ENCODE measurements at regions not wholly inside any gene's neighbourhood (a gene's known extent, or its start where the extent isn't known, plus 50 kb on each side); places are given as distances from the start of the nearest gene placed in this dataset.

- ATAC-seq (ENCODE audit: low read depth) = peak; percentile 13; the same call in 1 of the 2 replicates
- no TSS peak for BruUV-seq (replicated peaks)
Measured at GRCh38 chr9:107176436-107177151, 106.5 kb upstream of the RAD23B start.

More at GRCh38 chr9:107176436-107177151, 106.5 kb upstream of the RAD23B start:
- TF ChIP-seq MAFK (IDR thresholded peaks at IDR 0.05; ENCODE audit: low read depth, low read length) (no peak), RAD21 (IDR thresholded peaks at IDR 0.05; ENCODE audit: low read length) (no peak), CHD1 (IDR thresholded peaks at IDR 0.05; ENCODE audit: low read depth, low read length) (no peak), MAZ (IDR thresholded peaks at IDR 0.05; ENCODE audit: borderline replicate concordance, low read depth, low read length) (no peak), USF2 (IDR thresholded peaks at IDR 0.05; ENCODE audit: low read depth, low read length) (no peak), FOS (IDR thresholded peaks at IDR 0.05; ENCODE audit: low read depth, low read length) (no peak), CTCF (conservative IDR thresholded peaks at IDR 0.05; ENCODE audit: low read depth, low read length) (no peak), CEBPB (IDR thresholded peaks at IDR 0.05; ENCODE audit: low read depth, low read length) (no peak), MXI1 (IDR thresholded peaks at IDR 0.05; ENCODE audit: borderline replicate concordance, low read depth, low read length) (no peak), POLR2A (IDR thresholded peaks at IDR 0.05; ENCODE audit: low read depth, low read length) (no peak), BHLHE40 (IDR thresholded peaks at IDR 0.05; ENCODE audit: low read depth, low read length) (no peak), SMC3 (IDR thresholded peaks at IDR 0.05; ENCODE audit: low read depth, low read length) (no peak), RCOR1 (IDR thresholded peaks at IDR 0.05; ENCODE audit: insufficient replicate concordance, low read length) (no peak), RFX5 (IDR thresholded peaks at IDR 0.05; ENCODE audit: low read depth, low read length) (no peak)
- H3K9me3 ChIP-seq (ENCODE audit: control insufficient read depth, insufficient read depth, low read length) = no peaks in the 10 kb centered on the region
- H4K20me1 ChIP-seq (ENCODE audit: insufficient read depth, low read length) = no peaks in the 10 kb centered on the region; the same call in 1 of the 2 replicates
- H3K27ac ChIP-seq (ENCODE audit: insufficient read depth, low read length) = no peak overlapping the region
- H4K91ac ChIP-seq (ENCODE audit: insufficient read depth, low read depth, low read length) = no peak overlapping the region
- no peak overlapping the region for H4K8ac ChIP-seq (ENCODE audit: low read depth in 2 of 2, low read length in 2 of 2)
- intact Hi-C loops (cut with micrococcal nuclease) (no loop called here), in situ Hi-C loops (cut with MboI; ENCODE audit: low sequenced_read_pairs) (no loop called here), dilution Hi-C loops (cut with HindIII; ENCODE audit: low sequenced_read_pairs, unreplicated experiment) (no loop called here)
- no peaks in the 10 kb centered on the region for H3K27me3 ChIP-seq (ENCODE audit: control insufficient read depth, insufficient read depth, low read length)
- no peak overlapping the region for H2AFZ ChIP-seq (replicated peaks; ENCODE audit: low read length, poor library complexity)
- H3K56ac ChIP-seq (ENCODE audit: extremely low read depth, insufficient read depth, low read length) = no peak overlapping the region
- no peak overlapping the region for H3K18ac ChIP-seq (ENCODE audit: low read depth, low read length)
- H3K4me1 ChIP-seq (ENCODE audit: control insufficient read depth, insufficient read depth, low read length) = peaks cover 2% of the 10 kb centered on the region; the same call in 1 of the 2 replicates
- H2BK15ac ChIP-seq (ENCODE audit: low read depth, low read length) = no peak overlapping the region
- peak; percentile 28 for DNase-seq
- POLR2A ChIA-PET (ENCODE audit: unreplicated experiment) = no interaction called here
- H2BK5ac ChIP-seq (ENCODE audit: low read depth, low read length, poor library complexity, severe bottlenecking) = no peak overlapping the region
- H2AK5ac ChIP-seq (ENCODE audit: low read depth, low read length) = no peak overlapping the region; the same call in 1 of the 2 replicates
- peaks cover 3% of the 10 kb centered on the region; the same call in 1 of the 2 replicates for H3K9me1 ChIP-seq (ENCODE audit: insufficient read depth, low read length)
- no peak overlapping the region for H3K14ac ChIP-seq (replicated peaks; ENCODE audit: low read depth, low read length)
- H3K4ac ChIP-seq (ENCODE audit: low read depth, low read length) = no peak overlapping the region
- WGBS, 2 experiments (ENCODE audit: extremely low coverage in 2 of 2, insufficient read length in 1 of 2) = 0% methylated on average over 1 of the region's 12 CpGs; no CpG with 5 or more reads in 1 of the 2 experiments
- no peak overlapping the region for H4K5ac ChIP-seq (ENCODE audit: low read depth, low read length)
- no peaks in the 10 kb centered on the region for H3K36me3 ChIP-seq (ENCODE audit: control insufficient read depth, insufficient read depth, low read length)
- no peak overlapping the region for H3K4me3 ChIP-seq (ENCODE audit: insufficient read depth, low read depth, low read length)
- H2BK120ac ChIP-seq (ENCODE audit: low read depth, low read length) = no peak overlapping the region
- H2AK9ac ChIP-seq (replicated peaks; ENCODE audit: low read depth, low read length, poor library complexity) = no peak overlapping the region
- H3K23ac ChIP-seq (ENCODE audit: low read depth, low read length) = no peak overlapping the region
- CTCF ChIA-PET = no interaction called here
- H2BK20ac ChIP-seq (ENCODE audit: low read depth, low read length) = no peak overlapping the region
- H3K4me2 ChIP-seq (ENCODE audit: low read depth, low read length) = no peak overlapping the region
- no peak overlapping the region for H3K9ac ChIP-seq (ENCODE audit: low read depth, low read length)
- no peaks in the 10 kb centered on the region for H3K79me1 ChIP-seq (ENCODE audit: low read depth in 1 of 2, low read length in 2 of 2)
